ENCODE measurements at regions not wholly inside any gene's neighbourhood (a gene's known extent, or its start where the extent isn't known, plus 50 kb on each side); places are given as distances from the start of the nearest gene placed in this dataset.

DNA sequence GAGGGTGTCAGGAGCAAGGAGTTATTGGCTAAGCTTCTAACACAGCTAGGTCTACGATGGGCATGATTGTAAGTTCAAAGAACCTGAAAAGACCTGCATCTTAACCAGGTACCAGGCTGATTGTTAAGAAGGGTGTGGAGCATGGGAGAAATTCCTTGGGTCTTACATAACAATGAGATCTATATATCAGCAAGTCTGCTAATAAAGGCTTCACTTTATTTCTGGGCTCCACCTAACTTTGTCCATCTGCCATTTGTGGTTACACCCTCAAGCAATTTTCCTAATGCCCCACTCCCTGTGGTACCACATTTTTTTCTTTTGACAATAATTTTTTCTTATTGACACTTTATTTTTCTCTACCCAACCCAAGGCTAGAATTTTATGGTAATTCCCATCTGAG lies 223.5 kb upstream of the JAG1 start:
- Histone ChIP-seq H3K9me2 (ENCODE audit: insufficient read depth) (no peaks in the 10 kb centered on the region), H3K27me3 (ENCODE audit: insufficient read depth, low read length) (no peaks in the 10 kb centered on the region), H3K27ac (ENCODE audit: low read depth, low read length) (no peak overlapping the region), H2AFZ (ENCODE audit: low read depth, low read length, poor library complexity, severe bottlenecking) (no peak overlapping the region), H3K4me3 (replicated peaks in 1 of 2; ENCODE audit: low read depth in 1 of 2, low read length in 2 of 2) (no peak overlapping the region), H3K9ac (ENCODE audit: low read length) (no peak overlapping the region), H4K20me1 (ENCODE audit: insufficient read depth) (no peaks in the 10 kb centered on the region), H3K4me1 (ENCODE audit: control insufficient read depth in 1 of 2, insufficient read depth in 2 of 2, low read length in 2 of 2) (no peaks in the 10 kb centered on the region), H3K36me3 (ENCODE audit: control insufficient read depth in 1 of 2, insufficient read depth in 2 of 2, low read length in 2 of 2) (no peaks in the 10 kb centered on the region), H3K4me2 (ENCODE audit: low read length) (no peak overlapping the region), H3K9me3 (ENCODE audit: control insufficient read depth in 1 of 2, insufficient read depth in 1 of 2, low read depth in 1 of 2, low read length in 2 of 2) (no peaks in the 10 kb centered on the region), H3K79me2 (ENCODE audit: insufficient read depth, low read length) (no peaks in the 10 kb centered on the region)
- no peak for ATAC-seq
- ChIA-PET POLR2A (no interaction called here), CTCF (no interaction called here), RAD21 (ENCODE audit: low non-redundant PET in 1 of 2, low total read pairs in 2 of 2, uncharacterized antibody in 2 of 2, unreplicated experiment in 2 of 2) (no interaction called here)
- no peak for TF ChIP-seq CBX3 (IDR thresholded peaks at IDR 0.05; ENCODE audit: low read depth)
- TF ChIP-seq YY1 (IDR thresholded peaks at IDR 0.05; ENCODE audit: extremely low read depth, insufficient replicate concordance, low read depth, low read length): no peak
- TF ChIP-seq EGR1 (IDR thresholded peaks at IDR 0.05; ENCODE audit: low read depth): no peak
- no peak for TF ChIP-seq RAD21 (IDR thresholded peaks at IDR 0.05; ENCODE audit: low read depth)
- TF ChIP-seq SIN3A (IDR thresholded peaks at IDR 0.05; ENCODE audit: low read depth): no peak
- no peak for TF ChIP-seq ZFX (IDR thresholded peaks at IDR 0.05)
- no peak for TF ChIP-seq ELF1 (IDR thresholded peaks at IDR 0.05; ENCODE audit: borderline replicate concordance, low read depth)
- TF ChIP-seq POLR2A (IDR thresholded peaks at IDR 0.05; ENCODE audit: borderline replicate concordance, extremely low read depth, insufficient read depth, insufficient read length): no peak
- intact Hi-C loops (cut with micrococcal nuclease): no loop called here
- no TSS peak for BruUV-seq (replicated peaks)
- no peak for DNase-seq (ENCODE audit: low read depth, low spot score)

DNA sequence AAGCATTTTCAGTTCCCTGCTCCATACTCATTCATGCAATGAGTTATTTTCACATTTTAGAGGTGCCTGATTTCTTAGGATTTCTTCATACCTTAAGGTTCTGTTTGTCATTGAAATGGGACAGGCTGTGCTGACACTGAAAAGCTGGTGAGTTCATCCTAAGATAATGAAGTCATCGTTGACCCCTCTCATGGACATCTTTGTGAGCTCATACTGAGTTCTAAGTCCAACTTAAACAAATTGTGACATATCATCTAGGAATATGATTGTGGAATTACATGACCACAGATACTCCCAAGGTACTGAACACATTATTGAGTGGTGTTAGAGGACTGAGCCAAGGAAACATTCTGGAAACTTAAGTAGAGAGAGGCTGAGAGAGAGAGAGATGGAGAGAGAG lies 224.8 kb upstream of the JAG1 start:
- Histone ChIP-seq H3K79me2 (ENCODE audit: insufficient read depth, low read length) (no peaks in the 10 kb centered on the region), H3K4me3 (replicated peaks in 1 of 2; ENCODE audit: low read depth in 1 of 2, low read length in 2 of 2) (no peak overlapping the region), H4K20me1 (ENCODE audit: insufficient read depth) (no peaks in the 10 kb centered on the region), H3K4me1 (ENCODE audit: control insufficient read depth in 1 of 2, insufficient read depth in 2 of 2, low read length in 2 of 2) (no peaks in the 10 kb centered on the region), H2AFZ (ENCODE audit: low read depth, low read length, poor library complexity, severe bottlenecking) (no peak overlapping the region), H3K27me3 (ENCODE audit: insufficient read depth, low read length) (no peaks in the 10 kb centered on the region), H3K9ac (ENCODE audit: low read length) (no peak overlapping the region), H3K9me2 (ENCODE audit: insufficient read depth) (no peaks in the 10 kb centered on the region), H3K4me2 (ENCODE audit: low read length) (no peak overlapping the region), H3K27ac (ENCODE audit: low read depth, low read length) (no peak overlapping the region), H3K9me3 (ENCODE audit: control insufficient read depth in 1 of 2, insufficient read depth in 1 of 2, low read depth in 1 of 2, low read length in 2 of 2) (no peaks in the 10 kb centered on the region), H3K36me3 (ENCODE audit: control insufficient read depth in 1 of 2, insufficient read depth in 2 of 2, low read length in 2 of 2) (no peaks in the 10 kb centered on the region)
- TF ChIP-seq, protein P1, sequence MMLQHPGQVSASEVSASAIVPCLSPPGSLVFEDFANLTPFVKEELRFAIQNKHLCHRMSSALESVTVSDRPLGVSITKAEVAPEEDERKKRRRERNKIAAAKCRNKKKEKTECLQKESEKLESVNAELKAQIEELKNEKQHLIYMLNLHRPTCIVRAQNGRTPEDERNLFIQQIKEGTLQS (IDR thresholded peaks at IDR 0.05): no peak
- TF ChIP-seq SIN3A (IDR thresholded peaks at IDR 0.05; ENCODE audit: low read depth): no peak
- no peak for TF ChIP-seq FOSL1 (IDR thresholded peaks at IDR 0.05; ENCODE audit: low read depth)
- TF ChIP-seq ZBTB33 (IDR thresholded peaks at IDR 0.05; ENCODE audit: extremely low read depth, insufficient replicate concordance, low read length): no peak
- no peak for TF ChIP-seq CEBPB (IDR thresholded peaks at IDR 0.05; ENCODE audit: low read depth)
- no peak for TF ChIP-seq ZNF274 (IDR thresholded peaks at IDR 0.05; ENCODE audit: low read depth, low read length)
- no peak for TF ChIP-seq REST (IDR thresholded peaks at IDR 0.05; ENCODE audit: low read depth)
- TF ChIP-seq SP1 (IDR thresholded peaks at IDR 0.05; ENCODE audit: low read depth): no peak
- no peak for TF ChIP-seq EZH2 (IDR thresholded peaks at IDR 0.05)
- TF ChIP-seq CBX3 (IDR thresholded peaks at IDR 0.05; ENCODE audit: low read depth): no peak
- TF ChIP-seq RAD21 (IDR thresholded peaks at IDR 0.05; ENCODE audit: low read depth): no peak
- no peak for ATAC-seq
- no TSS peak for BruUV-seq (replicated peaks)
- POLR2A ChIA-PET: no interaction called here
- RAD21 ChIA-PET (ENCODE audit: low non-redundant PET in 1 of 2, low total read pairs in 2 of 2, uncharacterized antibody in 2 of 2, unreplicated experiment in 2 of 2): no interaction called here
- CTCF ChIA-PET: no interaction called here
- intact Hi-C loops (cut with micrococcal nuclease): no loop called here
- DNase-seq (ENCODE audit: low read depth, low spot score): no peak
